PC-3 (cell line): ENCODE measurements at regions not wholly inside any gene's neighbourhood (a gene's known extent, or its start where the extent isn't known, plus 50 kb on each side); places are given as distances from the start of the nearest gene placed in this dataset.

ENCODE experiments used
- EZH2 ChIP-seq: fragments of 300-600 bp; sonication (generic); IDR thresholded peaks from one replicate; pipeline ENCODE4 v1.6.1; 2017; ENCODE audit warnings: antibody characterized with exemption, mild to moderate bottlenecking, low read length; ENCODE audit not compliant: unreplicated experiment
- EZH2phosphoT487 ChIP-seq: fragments of 300-600 bp; sonication (generic); IDR thresholded peaks from 2 replicates; pipeline ENCODE4 v1.6.1; 2018; ENCODE audit warnings: mild to moderate bottlenecking, antibody characterized with exemption, low read length, borderline replicate concordance

DNA sequence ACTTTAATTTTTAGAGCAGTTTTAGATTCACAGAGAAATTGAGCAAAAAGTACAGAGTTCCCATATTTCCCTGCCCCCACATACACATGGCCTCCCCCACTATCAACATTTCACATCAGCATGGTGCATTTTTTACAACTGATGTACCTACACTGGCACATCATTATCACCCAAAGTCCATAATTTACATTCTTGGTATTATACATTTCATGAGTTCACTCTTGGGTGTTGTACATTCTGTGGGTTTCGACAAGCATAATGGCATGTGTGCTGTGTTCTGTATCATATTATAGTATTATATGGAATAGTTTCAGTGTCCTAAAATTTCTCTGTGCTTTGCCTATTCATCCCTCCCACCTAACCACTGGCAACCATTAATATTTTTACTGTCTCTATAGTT is 419.8 kb upstream of the THBS1 start:
- TF ChIP-seq EZH2phosphoT487: no peak
- no peak for TF ChIP-seq EZH2
